Left lung (tissue), 4 donors: ENCODE measurements at regions not wholly inside any gene's neighbourhood (a gene's known extent, or its start where the extent isn't known, plus 50 kb on each side); places are given as distances from the start of the nearest gene placed in this dataset.
A peak's percentile ranks its signal among the peaks of the same experiment; 100 is the strongest.
"Not testable (repeated sequence)": the region's sequence is repeated elsewhere in the genome, so short reads cannot be mapped to it uniquely, and the experiment has no call there.

Source experiments
- ATAC-seq: fragments of 200-7000 bp; cut with Tn5 transposase; one replicate; pipeline ENCODE4 v1.9.1; 2020; ENCODE audit warnings: moderate library complexity
- DNase-seq, 4 donors: peaks; one replicate each; pipeline ENCODE4 v3.0.0-alpha.2; 2013 to 2020
- H3K27ac ChIP-seq, 2 donors: fragments of 200-600 bp; sonication (generic) in 1 of 2; one replicate each; pipeline versions ENCODE4 v1.5.0 to v1.8.0; 2020 to 2021
- H3K27me3 ChIP-seq, 2 donors: fragments of 200-600 bp; sonication (generic) in 1 of 2; one replicate each; pipeline versions ENCODE4 v1.5.0 to v1.8.0; 2020 to 2021
- H3K36me3 ChIP-seq, 2 donors: fragments of 200-600 bp; sonication (generic) in 1 of 2; one replicate each; pipeline versions ENCODE4 v1.5.0 to v1.8.0; 2020 to 2021
- H3K4me1 ChIP-seq, 2 donors: fragments of 200-600 bp; one replicate each; pipeline ENCODE4 v1.8.0; 2021
- H3K4me3 ChIP-seq, 2 donors: fragments of 200-600 bp; sonication (generic) in 1 of 2; one replicate each; pipeline versions ENCODE4 v1.5.0 to v1.8.0; 2020 to 2021; ENCODE audit warnings: mild to moderate bottlenecking in 1 of 2
- H3K9me3 ChIP-seq, 2 donors: fragments of 200-600 bp; sonication (generic) in 1 of 2; one replicate each; pipeline versions ENCODE4 v1.5.0 to v1.8.0; 2020 to 2021
- intact Hi-C, 2 donors: fragments of 100-400 bp; cut with DNase I; formaldehyde crosslinking; loops; one replicate each; pipeline versions ENCODE4 v1.11.2 to v1.14.2; 2022
- TF ChIP-seq, protein P1 (sequence below), 2 donors: fragments of 200-600 bp; sonication (generic) in 1 of 2; IDR thresholded peaks; one replicate each; pipeline versions ENCODE4 v1.5.0 to v1.8.0; 2021; ENCODE audit warnings: antibody characterized with exemption in 2 of 2
- donor health status: DM: no; HTN: yes; CAD: no.
- donor health status: DM: no; HTN: no; CAD: no.

DNA sequence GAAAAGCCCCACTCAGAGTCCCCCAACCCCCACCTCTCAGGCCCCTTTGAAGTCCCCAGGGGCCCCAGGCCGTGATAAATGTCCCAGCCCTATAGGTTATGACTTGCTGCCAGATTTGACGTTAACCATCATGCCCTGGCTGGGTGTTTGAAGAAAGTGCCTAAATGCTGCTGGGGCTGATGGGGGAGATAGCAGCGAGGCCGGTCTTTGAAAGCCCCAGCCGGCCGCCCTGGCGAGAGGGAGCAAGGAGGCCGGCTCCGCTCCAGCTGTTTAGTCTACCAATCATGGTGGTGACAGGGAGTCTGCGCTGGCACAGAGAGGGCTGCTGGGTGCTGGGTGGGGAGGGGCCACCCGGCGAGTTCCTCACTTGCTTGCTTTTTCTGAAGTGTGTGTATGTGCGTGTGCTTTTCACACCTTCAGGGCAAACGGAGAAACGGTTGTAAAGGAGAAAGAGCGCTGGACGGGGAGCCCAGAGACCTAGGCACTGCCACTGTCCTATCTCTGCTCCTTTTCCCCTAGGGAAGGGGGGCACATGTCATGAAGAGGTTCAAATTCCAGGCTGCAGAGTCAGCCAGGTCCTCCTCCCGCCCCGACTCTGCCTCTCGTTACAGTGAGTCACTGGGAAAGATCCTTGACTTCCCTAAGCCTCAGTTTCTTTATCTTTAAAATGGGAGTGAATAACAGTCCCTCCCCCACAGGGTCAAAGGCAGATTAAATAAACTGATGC lies 126.1 kb upstream of the HAND1 start:
- Histone ChIP-seq H3K9me3 (no peaks in the 10 kb centered on the region), H3K36me3 (no peaks in the 10 kb centered on the region), H3K27ac (no peak overlapping the region), H3K27me3 (peaks cover 0 to 54% of the 10 kb centered on the region in 2 donors), H3K4me3 (no peak overlapping the region), H3K4me1 (peaks cover 0 to 6% of the 10 kb centered on the region in 2 donors)
- peak; percentile 84 for ATAC-seq
- TF ChIP-seq, protein P1, sequence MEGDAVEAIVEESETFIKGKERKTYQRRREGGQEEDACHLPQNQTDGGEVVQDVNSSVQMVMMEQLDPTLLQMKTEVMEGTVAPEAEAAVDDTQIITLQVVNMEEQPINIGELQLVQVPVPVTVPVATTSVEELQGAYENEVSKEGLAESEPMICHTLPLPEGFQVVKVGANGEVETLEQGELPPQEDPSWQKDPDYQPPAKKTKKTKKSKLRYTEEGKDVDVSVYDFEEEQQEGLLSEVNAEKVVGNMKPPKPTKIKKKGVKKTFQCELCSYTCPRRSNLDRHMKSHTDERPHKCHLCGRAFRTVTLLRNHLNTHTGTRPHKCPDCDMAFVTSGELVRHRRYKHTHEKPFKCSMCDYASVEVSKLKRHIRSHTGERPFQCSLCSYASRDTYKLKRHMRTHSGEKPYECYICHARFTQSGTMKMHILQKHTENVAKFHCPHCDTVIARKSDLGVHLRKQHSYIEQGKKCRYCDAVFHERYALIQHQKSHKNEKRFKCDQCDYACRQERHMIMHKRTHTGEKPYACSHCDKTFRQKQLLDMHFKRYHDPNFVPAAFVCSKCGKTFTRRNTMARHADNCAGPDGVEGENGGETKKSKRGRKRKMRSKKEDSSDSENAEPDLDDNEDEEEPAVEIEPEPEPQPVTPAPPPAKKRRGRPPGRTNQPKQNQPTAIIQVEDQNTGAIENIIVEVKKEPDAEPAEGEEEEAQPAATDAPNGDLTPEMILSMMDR (IDR thresholded peaks at IDR 0.05), result no peak
- DNase-seq, result peak in 3 of 4 donors; percentile 24 to 49 (median 40)
- intact Hi-C loops, result no loop called here

DNA sequence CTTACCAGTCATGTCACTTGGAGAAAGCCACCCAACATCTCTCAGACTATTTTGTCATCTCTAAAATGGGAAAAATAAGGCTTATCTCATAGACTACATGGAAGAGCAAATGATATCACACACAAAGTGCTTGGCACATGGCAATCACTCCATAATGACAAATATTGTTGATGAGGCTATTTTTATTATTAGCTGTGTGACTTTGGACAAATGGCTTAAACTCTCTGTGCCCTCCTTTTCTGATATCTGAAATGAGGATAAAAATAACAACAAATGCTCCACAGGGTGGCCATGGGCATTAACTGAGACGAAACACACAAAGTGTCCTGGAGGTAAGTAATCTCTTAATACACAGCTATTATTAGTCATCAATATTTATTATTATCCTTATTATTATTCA lies 125.5 kb upstream of the HAND1 start:
- intact Hi-C loops, result no loop called here
- DNase-seq, result no peak

DNA sequence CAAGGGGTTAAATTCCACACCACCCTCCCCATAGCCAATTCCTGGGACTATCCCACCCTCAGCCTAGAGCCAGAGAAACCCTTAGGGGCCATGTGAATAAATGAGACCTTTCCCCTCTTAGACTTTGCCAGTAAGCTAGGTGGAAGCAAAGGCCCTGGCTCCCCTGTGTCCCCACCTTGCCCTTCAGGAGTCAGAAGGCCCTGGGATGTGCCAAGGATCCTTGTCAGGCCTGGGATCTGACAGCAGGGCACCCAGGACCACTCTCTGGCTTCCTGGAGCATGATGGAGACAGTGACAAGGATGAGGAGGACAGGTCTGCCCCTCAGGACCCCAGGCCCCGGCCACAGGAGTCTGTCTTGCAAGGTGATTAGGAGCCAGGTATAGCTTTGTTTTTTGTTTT lies 125.0 kb upstream of the HAND1 start:
- no peak overlapping the region for H3K27ac ChIP-seq
- H3K9me3 ChIP-seq, result no peaks in the 10 kb centered on the region
- no peak overlapping the region for H3K4me3 ChIP-seq
- H3K4me1 ChIP-seq, result peaks cover 0 to 6% of the 10 kb centered on the region in 2 donors
- H3K36me3 ChIP-seq, result no peaks in the 10 kb centered on the region
- ATAC-seq (no peak), DNase-seq (no peak)
- intact Hi-C loops, result no loop called here
- TF ChIP-seq, protein P1 (IDR thresholded peaks at IDR 0.05), result no peak
- peaks cover 0 to 43% of the 10 kb centered on the region in 2 donors for H3K27me3 ChIP-seq

More for the DNA sequence above, 125.5 kb upstream of the HAND1 start:
- no peaks in the 10 kb centered on the region for H3K36me3 ChIP-seq
- H3K4me1 ChIP-seq, result peaks cover 0 to 6% of the 10 kb centered on the region in 2 donors
- peaks cover 0 to 48% of the 10 kb centered on the region in 2 donors for H3K27me3 ChIP-seq
- no peak overlapping the region for H3K4me3 ChIP-seq
- no peak overlapping the region for H3K27ac ChIP-seq
- H3K9me3 ChIP-seq, result no peaks in the 10 kb centered on the region
- ATAC-seq, result no peak
- TF ChIP-seq, protein P1 (IDR thresholded peaks at IDR 0.05), result no peak

DNA sequence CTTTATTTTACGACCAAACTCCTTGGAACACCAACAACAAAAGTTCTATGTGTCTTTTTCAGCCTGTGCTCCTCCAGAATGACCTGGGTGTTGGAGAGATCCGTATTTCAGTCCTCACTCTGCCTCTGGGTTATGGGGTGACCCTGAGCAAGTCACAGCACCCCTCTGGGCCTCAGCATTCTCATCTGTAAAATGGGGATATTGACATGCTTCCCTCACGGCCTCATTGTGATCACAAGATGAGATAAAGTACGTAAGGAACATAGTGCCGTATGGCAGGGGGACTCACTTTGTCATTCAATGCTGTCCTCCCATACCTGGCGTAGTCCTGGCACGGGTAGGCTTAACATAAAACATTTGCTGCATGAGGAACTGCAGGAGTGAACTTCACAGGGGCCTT lies 123.0 kb upstream of the HAND1 start:
- no peak for DNase-seq
- Histone ChIP-seq H3K36me3 (no peaks in the 10 kb centered on the region), H3K4me3 (no peak overlapping the region), H3K9me3 (no peaks in the 10 kb centered on the region), H3K27me3 (peaks cover 0 to 36% of the 10 kb centered on the region in 2 donors), H3K27ac (no peak overlapping the region), H3K4me1 (peaks cover 0 to 6% of the 10 kb centered on the region in 2 donors)
- intact Hi-C loops, result no loop called here
- TF ChIP-seq, protein P1 (IDR thresholded peaks at IDR 0.05), result no peak
- no peak for ATAC-seq

DNA sequence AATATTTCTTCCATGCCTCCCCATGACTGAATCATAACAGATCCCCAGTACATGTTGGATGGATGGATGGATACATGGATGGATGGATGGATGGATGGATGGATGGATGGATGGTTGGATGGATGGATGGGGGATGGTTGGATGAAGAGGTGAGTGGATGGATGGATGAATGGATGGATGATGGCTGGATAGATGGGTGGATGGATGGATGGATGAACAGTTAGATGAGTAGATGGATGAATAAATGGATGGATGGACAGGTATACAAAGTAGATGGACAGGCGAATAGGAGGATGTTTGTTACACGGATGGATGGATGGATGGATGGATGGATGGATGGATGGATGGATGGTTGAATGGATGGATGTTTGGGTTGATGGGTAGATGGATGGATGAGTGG lies 120.0 kb upstream of the HAND1 start:
- no peak for DNase-seq
- H3K4me1 ChIP-seq, result peaks cover 0 to 2% of the 10 kb centered on the region in 2 donors
- H3K9me3 ChIP-seq, result no peaks in the 10 kb centered on the region
- no peak overlapping the region for H3K27ac ChIP-seq
- intact Hi-C loops, result no loop called here
- H3K36me3 ChIP-seq, result no peaks in the 10 kb centered on the region
- peaks cover 0 to 9% of the 10 kb centered on the region in 2 donors for H3K27me3 ChIP-seq
- no peak for ATAC-seq
- TF ChIP-seq, protein P1 (IDR thresholded peaks at IDR 0.05), result no peak
- H3K4me3 ChIP-seq, result no peak overlapping the region

DNA sequence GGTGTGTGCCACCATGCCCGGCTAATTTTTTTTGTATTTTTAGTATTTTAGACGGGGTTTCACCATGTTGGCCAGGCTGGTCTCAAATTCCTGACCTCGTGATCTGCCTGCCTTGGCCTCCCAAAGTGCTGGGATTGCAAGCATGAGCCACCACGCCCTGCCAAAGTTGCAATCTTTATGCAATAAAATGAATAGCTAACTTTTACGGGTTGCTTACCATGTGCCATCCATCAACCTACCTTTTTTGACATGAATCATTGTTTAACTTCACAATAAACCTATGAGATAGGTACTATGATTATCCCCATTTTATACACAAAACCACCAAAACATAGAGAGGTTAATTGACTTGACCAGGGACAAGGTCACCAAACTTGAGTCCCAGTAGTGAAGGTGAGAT lies 118.8 kb upstream of the HAND1 start:
- ATAC-seq, H3K27me3 ChIP-seq, intact Hi-C loops, H3K9me3 ChIP-seq, DNase-seq, H3K4me1 ChIP-seq, H3K27ac ChIP-seq, H3K36me3 ChIP-seq, H3K4me3 ChIP-seq: not testable (repeated sequence)
